ENCODE measurements at regions not wholly inside any gene's neighbourhood (a gene's known extent, or its start where the extent isn't known, plus 50 kb on each side); places are given as distances from the start of the nearest gene placed in this dataset.

- FAIRE-seq (no peak), DNase-seq (ENCODE audit: insufficient read length) (no peak)
- TF ChIP-seq POLR2A (IDR thresholded peaks at IDR 0.05; ENCODE audit: low read depth, low read length) = no peak
- no peak for TF ChIP-seq TAF1 (IDR thresholded peaks at IDR 0.05; ENCODE audit: borderline replicate concordance, low read depth, low read length)
- no peak for TF ChIP-seq POLR2AphosphoS5 (IDR thresholded peaks at IDR 0.05; ENCODE audit: low read depth, low read length)
Observed at GRCh38 chr5:175025077-175025476, 300.7 kb downstream of the MSX2 start.

DNA sequence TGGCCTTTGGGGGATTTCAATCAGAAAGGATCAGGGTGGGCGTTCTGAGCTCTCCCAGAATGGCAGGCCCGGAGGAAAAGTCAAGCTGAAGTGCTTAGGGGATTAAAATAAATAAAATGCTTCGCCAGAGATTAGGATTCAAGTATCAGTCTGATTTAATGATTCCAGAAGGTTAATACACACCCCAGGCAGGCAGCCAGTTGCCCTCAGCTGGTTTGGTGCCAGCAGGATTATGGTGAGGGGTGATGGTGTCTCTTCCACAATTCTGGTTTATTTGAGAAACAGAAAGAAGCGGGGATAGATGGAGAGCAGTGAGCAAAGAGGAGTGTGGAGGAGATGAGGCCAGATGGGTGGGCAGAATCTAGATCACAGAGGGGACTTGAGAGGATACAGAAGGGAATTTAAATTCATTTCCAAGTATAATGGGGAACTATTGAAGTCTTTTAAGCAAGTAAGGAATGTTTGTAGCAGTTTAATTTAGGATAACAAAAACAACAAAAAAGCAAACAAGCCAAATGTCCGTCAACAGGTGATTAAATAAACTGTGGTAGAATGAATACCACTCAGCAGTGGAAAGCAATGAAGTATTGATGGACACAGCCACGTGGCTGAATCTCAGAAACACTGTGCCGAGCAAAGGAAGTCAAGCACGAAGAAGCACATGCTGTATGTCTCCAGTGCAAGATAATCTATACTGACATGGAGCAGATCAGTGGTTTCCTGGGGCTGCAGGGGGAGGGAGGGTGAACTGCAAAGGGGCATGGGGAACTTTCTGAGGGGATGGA lies 297.7 kb downstream of the MSX2 start:
- TF ChIP-seq TAF1 (IDR thresholded peaks at IDR 0.05; ENCODE audit: borderline replicate concordance, low read depth, low read length) (no peak), POLR2A (IDR thresholded peaks at IDR 0.05; ENCODE audit: low read depth, low read length) (no peak), POLR2AphosphoS5 (IDR thresholded peaks at IDR 0.05; ENCODE audit: low read depth, low read length) (no peak)
- no peak for FAIRE-seq

DNA sequence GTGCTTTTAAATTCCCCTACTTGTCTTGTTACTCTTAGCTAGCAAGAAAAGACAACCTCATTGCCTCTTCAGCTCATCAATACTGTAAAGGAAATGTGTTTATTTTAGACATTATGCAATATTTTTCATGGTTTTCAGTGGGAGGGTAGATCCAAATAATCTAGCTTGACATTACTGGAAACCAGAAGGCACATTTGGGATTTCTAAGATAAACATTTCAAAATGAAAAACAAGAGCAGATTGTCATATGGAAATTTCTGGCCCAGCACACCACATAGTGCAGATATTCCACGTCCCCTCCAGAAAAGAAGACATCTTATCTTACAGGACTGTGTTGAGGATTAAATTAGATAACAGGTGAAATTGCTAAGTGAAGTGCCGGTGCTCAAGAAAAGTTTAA lies 296.9 kb downstream of the MSX2 start:
- DNase-seq (ENCODE audit: insufficient read length) (no peak), FAIRE-seq (no peak)
- no peak for TF ChIP-seq POLR2AphosphoS5 (IDR thresholded peaks at IDR 0.05; ENCODE audit: low read depth, low read length)

More for the DNA sequence above, 297.7 kb downstream of the MSX2 start:
- no peak for DNase-seq (ENCODE audit: insufficient read length)

GRCh38 chr5:175015028-175015685 lies 290.8 kb downstream of the MSX2 start:
- FAIRE-seq (no peak), DNase-seq (ENCODE audit: insufficient read length) (no peak)
- TF ChIP-seq TAF1 (IDR thresholded peaks at IDR 0.05; ENCODE audit: borderline replicate concordance, low read depth, low read length) = no peak
- no peak for TF ChIP-seq POLR2A (IDR thresholded peaks at IDR 0.05; ENCODE audit: low read depth, low read length)
- TF ChIP-seq POLR2AphosphoS5 (IDR thresholded peaks at IDR 0.05; ENCODE audit: low read depth, low read length) = no peak

GRCh38 chr5:175013251-175013650 lies 288.9 kb downstream of the MSX2 start:
- DNase-seq (ENCODE audit: insufficient read length) (no peak), FAIRE-seq (no peak)
- TF ChIP-seq POLR2A (IDR thresholded peaks at IDR 0.05; ENCODE audit: low read depth, low read length) (no peak), TAF1 (IDR thresholded peaks at IDR 0.05; ENCODE audit: borderline replicate concordance, low read depth, low read length) (no peak), POLR2AphosphoS5 (IDR thresholded peaks at IDR 0.05; ENCODE audit: low read depth, low read length) (no peak)

DNA sequence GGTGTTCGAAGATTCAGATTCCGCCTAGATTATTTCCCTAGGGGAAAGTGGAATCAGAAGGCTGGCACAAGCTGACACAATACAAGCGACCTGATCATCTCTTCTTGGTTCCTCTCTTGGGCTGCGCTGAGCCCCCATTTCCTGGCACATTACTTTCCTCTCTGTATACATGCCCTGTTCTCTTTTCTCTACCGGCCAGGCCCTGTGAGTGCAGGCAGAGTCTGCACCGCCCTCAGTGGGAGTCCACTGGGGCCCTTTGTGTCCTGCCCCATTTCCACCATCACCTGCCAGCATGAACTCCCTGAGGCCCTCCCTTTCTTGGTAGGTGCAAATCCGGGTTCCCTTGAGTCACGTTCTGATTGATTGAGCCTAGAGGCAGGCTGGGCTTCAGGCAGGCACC lies 287.9 kb downstream of the MSX2 start:
- FAIRE-seq (no peak), DNase-seq (ENCODE audit: insufficient read length) (no peak)
- no peak for TF ChIP-seq TAF1 (IDR thresholded peaks at IDR 0.05; ENCODE audit: borderline replicate concordance, low read depth, low read length)
- no peak for TF ChIP-seq POLR2A (IDR thresholded peaks at IDR 0.05; ENCODE audit: low read depth, low read length)
- no peak for TF ChIP-seq POLR2AphosphoS5 (IDR thresholded peaks at IDR 0.05; ENCODE audit: low read depth, low read length)

DNA sequence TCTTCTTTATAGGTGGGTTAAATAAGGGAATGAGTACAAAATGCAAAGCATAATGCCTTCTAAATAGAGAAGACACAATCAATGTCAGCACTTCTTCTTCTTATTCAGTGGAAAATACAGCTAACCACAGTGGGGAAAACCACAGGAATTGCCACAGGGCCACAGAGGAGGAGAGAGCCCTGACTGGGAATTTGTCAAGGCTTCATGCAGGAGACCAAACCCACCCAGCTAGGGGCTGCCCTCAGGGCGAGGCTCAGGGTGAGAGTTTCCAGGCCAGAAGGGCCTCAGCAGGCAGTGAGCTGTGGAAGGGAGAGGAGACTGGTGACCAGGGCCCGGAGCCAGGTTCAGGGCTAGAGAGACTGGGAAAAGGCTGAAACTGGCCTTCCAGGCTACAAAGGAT lies 279.1 kb downstream of the MSX2 start:
- FAIRE-seq = no peak
- TF ChIP-seq POLR2AphosphoS5 (IDR thresholded peaks at IDR 0.05; ENCODE audit: low read depth, low read length) (no peak), TAF1 (IDR thresholded peaks at IDR 0.05; ENCODE audit: borderline replicate concordance, low read depth, low read length) (no peak), POLR2A (IDR thresholded peaks at IDR 0.05; ENCODE audit: low read depth, low read length) (no peak)
- DNase-seq (ENCODE audit: insufficient read length) = no peak

DNA sequence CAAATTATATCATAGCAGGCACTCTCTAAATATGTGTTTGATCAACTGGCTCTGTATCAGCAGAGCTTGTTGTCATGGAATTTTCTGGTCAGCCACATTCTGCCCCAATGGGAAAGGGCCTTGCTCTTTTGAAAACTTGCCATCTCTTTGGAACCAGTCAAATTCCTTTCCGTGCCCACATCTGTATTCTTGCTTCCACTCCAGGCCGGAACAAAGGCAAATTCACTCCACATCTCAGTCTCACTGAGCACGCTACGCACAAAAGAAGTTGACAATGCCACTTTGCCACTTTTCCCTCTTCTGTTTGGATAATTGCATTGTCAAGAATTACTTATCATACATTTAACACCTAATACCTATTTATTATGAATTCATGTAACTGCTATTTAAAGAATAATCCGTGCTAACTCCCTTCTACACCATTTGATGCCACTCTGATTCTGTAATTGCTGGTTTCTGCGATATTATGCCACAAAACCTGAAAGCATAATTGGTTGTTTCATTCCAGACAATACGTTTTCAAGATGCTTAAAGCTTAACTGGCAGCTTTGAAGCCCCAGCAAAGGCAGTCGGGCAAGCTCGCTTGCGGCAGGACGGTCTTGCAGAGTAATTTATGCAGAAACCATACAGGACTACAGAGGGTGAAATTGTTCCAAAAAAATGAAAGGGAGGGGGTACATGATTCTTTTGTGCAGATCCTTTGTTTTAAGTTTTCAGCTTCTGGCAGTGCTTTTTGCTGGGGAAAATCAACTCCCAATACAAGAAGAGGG lies 277.7 kb downstream of the MSX2 start:
- FAIRE-seq = no peak
- DNase-seq (ENCODE audit: insufficient read length) = no peak
- no peak for TF ChIP-seq POLR2AphosphoS5 (IDR thresholded peaks at IDR 0.05; ENCODE audit: low read depth, low read length)
- TF ChIP-seq TAF1 (IDR thresholded peaks at IDR 0.05; ENCODE audit: borderline replicate concordance, low read depth, low read length) = no peak
- no peak for TF ChIP-seq POLR2A (IDR thresholded peaks at IDR 0.05; ENCODE audit: low read depth, low read length)

DNA sequence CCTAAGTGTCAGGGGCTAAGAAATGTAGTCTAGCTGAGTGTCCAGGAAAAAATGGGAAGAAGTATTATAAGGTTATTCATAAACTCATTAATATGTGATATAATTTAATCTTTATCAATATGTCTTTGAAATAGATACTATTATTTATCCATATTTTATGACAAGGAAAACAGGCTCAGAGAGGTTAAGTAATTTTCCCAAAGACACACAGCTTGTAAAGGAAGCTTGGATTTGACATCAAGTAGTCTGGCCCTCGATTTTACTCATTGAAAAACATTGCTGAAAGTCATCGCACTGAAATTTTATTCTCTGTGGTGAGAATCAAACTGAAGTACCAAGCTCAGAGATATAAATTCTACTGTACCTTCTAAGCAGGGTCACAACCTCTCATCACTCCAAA lies 276.9 kb downstream of the MSX2 start:
- TF ChIP-seq POLR2A (IDR thresholded peaks at IDR 0.05; ENCODE audit: low read depth, low read length) (no peak), TAF1 (IDR thresholded peaks at IDR 0.05; ENCODE audit: borderline replicate concordance, low read depth, low read length) (no peak), POLR2AphosphoS5 (IDR thresholded peaks at IDR 0.05; ENCODE audit: low read depth, low read length) (no peak)
- FAIRE-seq (no peak), DNase-seq (ENCODE audit: insufficient read length) (no peak)

- TF ChIP-seq POLR2A (IDR thresholded peaks at IDR 0.05; ENCODE audit: low read depth, low read length) = no peak
- no peak for TF ChIP-seq TAF1 (IDR thresholded peaks at IDR 0.05; ENCODE audit: borderline replicate concordance, low read depth, low read length)
- TF ChIP-seq POLR2AphosphoS5 (IDR thresholded peaks at IDR 0.05; ENCODE audit: low read depth, low read length) = no peak
- FAIRE-seq = no peak
- no peak for DNase-seq (ENCODE audit: insufficient read length)
Observed at GRCh38 chr5:174999581-174999980, 275.2 kb downstream of the MSX2 start.

DNA sequence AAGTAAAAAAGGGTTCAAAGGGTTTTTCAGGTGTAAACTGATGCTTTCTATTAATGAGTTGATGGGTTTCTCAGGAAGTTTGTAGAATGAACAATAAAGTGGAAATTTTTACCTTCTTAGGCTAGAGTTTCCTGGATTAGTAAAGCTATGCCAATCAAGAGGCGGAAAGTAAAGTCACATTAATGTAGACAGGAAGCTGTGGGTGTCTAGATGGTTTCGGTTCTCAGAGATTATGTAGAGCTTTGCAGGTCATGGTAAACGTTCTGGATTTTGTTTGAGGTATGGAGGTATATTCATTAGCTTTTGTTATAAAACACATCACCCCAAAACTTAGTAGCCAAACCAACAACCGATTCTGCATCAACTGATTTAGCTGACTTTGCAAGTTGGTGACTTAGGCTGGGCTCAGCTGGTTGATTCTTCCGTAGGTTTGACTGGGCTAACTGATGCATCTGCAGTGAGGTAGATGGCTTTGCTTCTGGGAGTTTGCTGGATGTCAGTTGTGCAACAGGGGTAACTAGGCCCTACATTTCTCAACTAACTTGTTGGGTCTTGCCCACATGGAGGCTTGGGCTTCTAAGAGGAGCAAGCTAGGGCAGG lies 273.8 kb downstream of the MSX2 start:
- FAIRE-seq (no peak), DNase-seq (ENCODE audit: insufficient read length) (no peak)
- no peak for TF ChIP-seq POLR2AphosphoS5 (IDR thresholded peaks at IDR 0.05; ENCODE audit: low read depth, low read length)
- no peak for TF ChIP-seq POLR2A (IDR thresholded peaks at IDR 0.05; ENCODE audit: low read depth, low read length)
- TF ChIP-seq TAF1 (IDR thresholded peaks at IDR 0.05; ENCODE audit: borderline replicate concordance, low read depth, low read length) = no peak
